GM18526 (cell line): ENCODE measurements at regions not wholly inside any gene's neighbourhood (a gene's known extent, or its start where the extent isn't known, plus 50 kb on each side); places are given as distances from the start of the nearest gene placed in this dataset.

Experiments
- POLR2A ChIP-seq: IDR thresholded peaks from 3 replicates; pipeline ENCODE4 v1.6.1; 2011; ENCODE audit not compliant: insufficient read length; ENCODE audit errors: extremely low read depth

DNA sequence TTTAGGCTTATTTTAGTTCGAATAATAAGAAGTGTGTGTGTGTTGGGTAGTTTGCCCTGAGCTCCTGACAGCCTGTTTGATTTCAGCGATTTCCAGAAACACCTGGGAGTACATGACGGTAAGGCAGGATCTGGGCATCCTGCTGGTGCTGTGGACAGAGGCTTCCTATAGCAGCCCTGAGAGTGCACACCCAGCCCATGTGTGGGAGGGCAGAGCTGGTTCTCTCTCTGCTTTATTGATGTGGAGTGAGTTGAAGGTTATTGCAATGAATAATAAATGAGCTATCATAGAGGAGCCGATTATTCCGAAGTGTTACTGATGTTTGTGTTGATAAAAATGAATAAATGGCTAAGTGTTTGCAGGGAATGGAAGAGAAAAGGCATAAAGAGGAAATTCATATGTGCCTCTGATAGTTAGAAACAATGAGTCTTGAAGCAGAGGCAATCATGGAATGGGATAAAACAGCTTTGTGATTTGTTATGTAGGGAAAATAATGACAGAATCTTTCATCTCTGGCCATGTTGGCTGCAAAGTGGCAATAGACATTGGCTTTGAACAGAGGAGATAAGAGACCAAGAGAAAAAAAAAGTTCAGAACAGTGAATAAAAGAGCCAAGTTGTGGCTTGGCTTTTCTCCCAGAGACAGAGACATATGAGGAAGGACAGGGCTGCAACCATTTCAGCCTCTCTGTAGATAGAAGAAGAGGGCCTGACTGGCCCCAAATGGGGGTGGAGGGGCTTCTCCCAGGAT is 166.2 kb upstream of the CHD6 start:
- TF ChIP-seq POLR2A: no peak

GRCh38 chr20:41783423-41784208 is 165.4 kb upstream of the CHD6 start:
- TF ChIP-seq POLR2A: no peak

- no peak for TF ChIP-seq POLR2A
Measured at GRCh38 chr20:41782730-41783406, 164.7 kb upstream of the CHD6 start.

GRCh38 chr20:41782255-41782654 is 164.1 kb upstream of the CHD6 start:
- no peak for TF ChIP-seq POLR2A

DNA sequence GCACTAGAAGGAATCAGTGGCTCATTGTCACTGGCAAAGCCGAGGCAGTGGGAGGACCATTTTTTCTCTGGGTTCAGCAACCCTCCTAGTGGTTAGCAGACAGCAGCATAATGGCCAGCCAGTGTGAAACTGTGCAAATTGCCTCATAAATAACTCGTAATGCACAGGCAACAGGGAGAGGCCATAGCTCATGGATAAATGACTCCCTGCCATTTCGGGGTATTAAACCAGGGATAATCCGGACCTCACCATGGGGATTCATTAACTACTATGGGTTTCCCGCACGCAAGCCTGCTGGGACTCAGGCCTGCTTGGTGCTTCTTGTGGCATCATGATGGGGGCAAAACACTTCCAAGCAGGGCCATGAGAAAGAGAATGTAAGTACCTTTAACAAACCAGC is 158.2 kb upstream of the CHD6 start:
- no peak for TF ChIP-seq POLR2A

- TF ChIP-seq POLR2A: no peak
Measured at GRCh38 chr20:41774291-41774690, 156.1 kb upstream of the CHD6 start.

DNA sequence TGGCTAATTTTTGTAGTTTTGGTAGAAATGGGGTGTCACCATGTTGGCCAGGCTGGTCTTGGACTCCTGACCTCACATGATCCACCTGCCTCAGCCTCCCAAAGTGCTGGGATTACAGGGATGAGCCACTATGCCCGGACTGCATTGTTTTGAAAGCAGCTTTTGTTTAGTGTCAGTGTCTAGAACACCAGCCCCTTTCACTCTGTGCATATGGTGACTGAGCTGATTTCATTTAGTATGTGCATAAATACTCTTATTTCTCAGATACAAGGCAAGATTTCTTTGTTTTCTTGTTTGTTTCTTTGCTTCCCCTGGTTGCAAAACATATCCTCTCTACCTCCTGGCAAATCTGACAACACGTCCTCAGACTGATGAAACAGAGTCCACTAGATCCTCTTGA is 152.8 kb upstream of the CHD6 start:
- no peak for TF ChIP-seq POLR2A

- no peak for TF ChIP-seq POLR2A
Measured at GRCh38 chr20:41770427-41770826, 152.2 kb upstream of the CHD6 start.

- TF ChIP-seq POLR2A: no peak
Measured at GRCh38 chr20:41769592-41770018, 151.4 kb upstream of the CHD6 start.

DNA sequence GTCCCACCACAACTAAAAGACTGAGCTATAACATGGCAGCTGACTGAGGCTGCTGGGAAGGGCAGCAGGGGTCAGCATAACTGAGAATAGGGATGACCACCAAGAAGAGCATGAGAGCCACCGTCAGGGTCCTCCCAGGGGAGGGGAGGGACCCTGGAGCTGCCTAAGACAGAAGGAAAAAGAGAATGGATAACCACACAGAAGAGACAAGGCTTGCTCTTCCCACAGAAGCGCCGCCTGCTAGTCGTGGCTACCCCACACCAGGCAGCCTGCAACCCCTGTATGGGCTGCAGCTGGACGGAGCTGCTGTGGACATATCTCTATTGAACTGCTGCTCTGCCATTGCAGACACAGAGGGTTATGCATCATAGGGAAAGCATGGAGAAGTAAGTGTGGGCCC is 132.0 kb upstream of the CHD6 start:
- no peak for TF ChIP-seq POLR2A

GRCh38 chr20:41748756-41749582 is 130.8 kb upstream of the CHD6 start:
- no peak for TF ChIP-seq POLR2A

DNA sequence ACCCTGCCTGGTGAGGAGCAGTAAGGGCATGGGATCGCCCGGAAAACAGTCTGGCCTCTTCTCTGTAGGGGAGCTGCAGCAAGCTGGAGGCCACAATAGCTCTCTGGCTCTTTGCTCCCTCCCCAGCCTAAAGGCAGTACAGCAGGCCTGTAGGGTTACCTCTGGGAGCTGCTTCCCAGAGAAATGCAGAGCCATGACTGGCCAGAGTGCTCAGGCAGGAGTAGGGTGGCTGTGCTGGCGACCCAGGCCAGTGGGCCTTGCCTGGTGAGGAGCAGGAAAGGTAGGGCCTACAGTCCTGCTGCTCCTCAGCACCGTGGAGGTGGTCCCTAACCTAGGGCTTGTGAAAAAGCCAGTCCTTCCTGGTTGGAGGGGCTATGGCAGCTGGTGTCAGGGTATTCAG is 129.9 kb upstream of the CHD6 start:
- no peak for TF ChIP-seq POLR2A

- TF ChIP-seq POLR2A: no peak
Measured at GRCh38 chr20:41747226-41747625, 129.0 kb upstream of the CHD6 start.

GRCh38 chr20:41746635-41747034 is 128.5 kb upstream of the CHD6 start:
- TF ChIP-seq POLR2A: no peak

DNA sequence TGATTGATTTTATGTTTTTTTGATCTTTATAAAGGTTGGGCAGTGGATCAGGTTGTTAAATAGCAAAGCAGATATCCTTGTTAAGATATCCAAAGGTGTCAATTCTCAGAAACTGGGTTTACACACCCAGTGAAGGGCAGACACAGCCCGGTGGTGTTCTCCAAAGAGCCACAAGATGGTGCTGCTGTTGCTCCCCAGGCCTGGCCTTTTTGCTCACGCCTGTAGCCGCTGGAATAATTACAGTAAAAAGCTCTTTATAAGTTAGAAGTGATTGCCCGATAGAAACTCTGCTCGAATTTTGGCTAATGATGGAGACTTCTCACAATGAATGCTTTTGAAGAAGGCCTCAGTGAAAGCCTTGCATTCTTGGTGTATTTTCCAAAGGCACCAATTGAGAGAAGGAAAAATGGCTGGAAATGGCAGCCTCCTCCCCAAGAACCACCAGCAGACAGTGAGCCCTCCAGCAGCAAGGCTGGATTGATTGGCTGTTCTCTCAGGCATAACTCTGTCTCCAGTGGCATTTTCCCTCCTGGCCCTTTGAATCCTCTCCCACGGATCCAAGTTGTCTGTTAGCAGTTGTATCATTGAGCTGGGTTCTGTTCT is 120.5 kb upstream of the CHD6 start:
- TF ChIP-seq POLR2A: no peak

- no peak for TF ChIP-seq POLR2A
Measured at GRCh38 chr20:41735949-41736348, 117.8 kb upstream of the CHD6 start.
